Uterus (tissue), 2 donors: ENCODE measurements at regions not wholly inside any gene's neighbourhood (a gene's known extent, or its start where the extent isn't known, plus 50 kb on each side); places are given as distances from the start of the nearest gene placed in this dataset.

Experiments
- POLR2A ChIP-seq, 2 donors: fragments of 450-650 bp; IDR thresholded peaks; one replicate each; pipeline ENCODE4 v1.6.1; 2016; ENCODE audit warnings: antibody characterized with exemption in 2 of 2, mild to moderate bottlenecking in 1 of 2, moderate library complexity in 1 of 2
- TF ChIP-seq, protein P1 (sequence below), 4 experiments: fragments of 200-600 bp in 2 of 4; fragments of 450-650 bp in 2 of 4; sonication (generic) in 2 of 4; IDR thresholded peaks; one replicate each; pipeline ENCODE4 v1.5.1; 2016 to 2019; ENCODE audit warnings: antibody characterized with exemption in 4 of 4, mild to moderate bottlenecking in 2 of 4, moderate library complexity in 1 of 4

DNA sequence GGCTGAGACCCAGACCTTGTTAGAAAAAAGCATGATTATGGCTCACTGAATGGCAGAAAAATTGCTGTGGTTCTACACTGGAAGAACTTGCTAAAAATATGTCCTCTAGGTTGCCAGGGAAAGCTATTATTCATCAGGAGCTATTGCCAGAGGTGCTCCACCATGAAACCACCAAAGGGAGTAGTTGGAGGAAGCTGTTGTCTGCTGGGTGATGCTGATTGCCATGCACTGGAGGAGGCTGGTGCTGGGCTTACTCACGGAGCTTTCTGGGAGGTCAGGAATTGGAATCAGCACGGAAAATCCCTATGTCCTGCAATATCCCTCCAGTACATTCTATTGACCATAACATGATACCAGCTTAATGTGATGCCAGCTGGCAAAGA, 199.6 kb upstream of the ZBED5 start:
- TF ChIP-seq, protein P1, sequence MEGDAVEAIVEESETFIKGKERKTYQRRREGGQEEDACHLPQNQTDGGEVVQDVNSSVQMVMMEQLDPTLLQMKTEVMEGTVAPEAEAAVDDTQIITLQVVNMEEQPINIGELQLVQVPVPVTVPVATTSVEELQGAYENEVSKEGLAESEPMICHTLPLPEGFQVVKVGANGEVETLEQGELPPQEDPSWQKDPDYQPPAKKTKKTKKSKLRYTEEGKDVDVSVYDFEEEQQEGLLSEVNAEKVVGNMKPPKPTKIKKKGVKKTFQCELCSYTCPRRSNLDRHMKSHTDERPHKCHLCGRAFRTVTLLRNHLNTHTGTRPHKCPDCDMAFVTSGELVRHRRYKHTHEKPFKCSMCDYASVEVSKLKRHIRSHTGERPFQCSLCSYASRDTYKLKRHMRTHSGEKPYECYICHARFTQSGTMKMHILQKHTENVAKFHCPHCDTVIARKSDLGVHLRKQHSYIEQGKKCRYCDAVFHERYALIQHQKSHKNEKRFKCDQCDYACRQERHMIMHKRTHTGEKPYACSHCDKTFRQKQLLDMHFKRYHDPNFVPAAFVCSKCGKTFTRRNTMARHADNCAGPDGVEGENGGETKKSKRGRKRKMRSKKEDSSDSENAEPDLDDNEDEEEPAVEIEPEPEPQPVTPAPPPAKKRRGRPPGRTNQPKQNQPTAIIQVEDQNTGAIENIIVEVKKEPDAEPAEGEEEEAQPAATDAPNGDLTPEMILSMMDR (IDR thresholded peaks at IDR 0.05) = no peak
- TF ChIP-seq POLR2A (IDR thresholded peaks at IDR 0.05) = no peak
